ENCODE measurements at regions not wholly inside any gene's neighbourhood (a gene's known extent, or its start where the extent isn't known, plus 50 kb on each side); places are given as distances from the start of the nearest gene placed in this dataset.

DNA sequence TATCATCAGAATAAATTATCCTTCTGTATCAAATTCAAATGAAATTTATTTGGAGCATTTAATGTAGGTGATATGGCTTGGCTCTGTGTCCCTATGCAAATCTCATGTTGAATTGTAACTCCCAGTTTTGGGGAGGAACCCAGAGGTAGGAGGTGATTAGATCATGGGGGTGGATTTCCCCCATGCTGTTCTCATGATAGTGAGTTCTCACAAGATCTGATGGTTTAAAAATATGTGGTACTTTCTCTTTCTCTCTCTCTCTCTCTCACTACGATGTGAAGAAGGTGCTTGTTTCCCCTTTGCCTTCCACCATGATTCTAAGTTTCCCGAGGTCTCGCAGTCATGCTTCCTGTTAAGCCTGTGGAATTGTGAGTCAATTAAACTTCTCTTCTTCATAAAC lies 678.4 kb upstream of the RGMB start:
- no peaks in the 10 kb centered on the region for H3K9me3 ChIP-seq
- TF ChIP-seq, protein P1, sequence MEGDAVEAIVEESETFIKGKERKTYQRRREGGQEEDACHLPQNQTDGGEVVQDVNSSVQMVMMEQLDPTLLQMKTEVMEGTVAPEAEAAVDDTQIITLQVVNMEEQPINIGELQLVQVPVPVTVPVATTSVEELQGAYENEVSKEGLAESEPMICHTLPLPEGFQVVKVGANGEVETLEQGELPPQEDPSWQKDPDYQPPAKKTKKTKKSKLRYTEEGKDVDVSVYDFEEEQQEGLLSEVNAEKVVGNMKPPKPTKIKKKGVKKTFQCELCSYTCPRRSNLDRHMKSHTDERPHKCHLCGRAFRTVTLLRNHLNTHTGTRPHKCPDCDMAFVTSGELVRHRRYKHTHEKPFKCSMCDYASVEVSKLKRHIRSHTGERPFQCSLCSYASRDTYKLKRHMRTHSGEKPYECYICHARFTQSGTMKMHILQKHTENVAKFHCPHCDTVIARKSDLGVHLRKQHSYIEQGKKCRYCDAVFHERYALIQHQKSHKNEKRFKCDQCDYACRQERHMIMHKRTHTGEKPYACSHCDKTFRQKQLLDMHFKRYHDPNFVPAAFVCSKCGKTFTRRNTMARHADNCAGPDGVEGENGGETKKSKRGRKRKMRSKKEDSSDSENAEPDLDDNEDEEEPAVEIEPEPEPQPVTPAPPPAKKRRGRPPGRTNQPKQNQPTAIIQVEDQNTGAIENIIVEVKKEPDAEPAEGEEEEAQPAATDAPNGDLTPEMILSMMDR (IDR thresholded peaks at IDR 0.05) = no peak
- no peak overlapping the region for H3K4me3 ChIP-seq
- intact Hi-C loops (cut with DNase I) = no loop called here
- no peaks in the 10 kb centered on the region for H3K4me1 ChIP-seq
- DNase-seq (no peak), ATAC-seq (no peak)
- 47 to 72% (median 60%) methylated on average over 3 of the region's 3 CpGs for WGBS, 3 donors
- no peak overlapping the region for H3K27ac ChIP-seq
- H3K36me3 ChIP-seq (ENCODE audit: insufficient read depth in 1 of 2, low read depth in 1 of 2) = no peaks in the 10 kb centered on the region
- no peaks in the 10 kb centered on the region for H3K27me3 ChIP-seq (ENCODE audit: insufficient read depth in 3 of 3, low read length in 2 of 3)

DNA sequence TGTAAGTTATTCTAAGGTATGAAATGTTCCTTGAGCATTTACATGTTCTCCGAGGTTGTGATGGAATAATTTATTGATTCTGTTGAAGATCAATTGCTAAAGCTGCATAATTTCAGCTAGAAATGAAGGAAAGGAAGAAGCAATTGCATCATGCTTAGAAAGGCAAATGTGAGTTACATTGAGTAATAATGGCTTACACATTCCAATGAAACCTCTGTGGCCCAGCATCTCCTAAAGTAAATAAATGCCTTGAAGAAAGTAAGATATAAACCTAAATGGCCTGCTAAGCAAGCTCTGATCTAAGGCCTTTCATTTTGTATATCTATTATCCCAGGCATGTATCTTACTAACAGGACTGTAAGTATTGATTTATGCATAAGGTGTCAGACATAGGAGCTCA lies 677.3 kb upstream of the RGMB start:
- TF ChIP-seq, protein P1 (IDR thresholded peaks at IDR 0.05) = no peak
- Histone ChIP-seq H3K4me1 (no peaks in the 10 kb centered on the region), H3K4me3 (no peak overlapping the region), H3K9me3 (no peaks in the 10 kb centered on the region), H3K27me3 (ENCODE audit: insufficient read depth in 3 of 3, low read length in 2 of 3) (no peaks in the 10 kb centered on the region), H3K27ac (no peak overlapping the region), H3K36me3 (ENCODE audit: insufficient read depth in 1 of 2, low read depth in 1 of 2) (no peaks in the 10 kb centered on the region)
- ATAC-seq = no peak
- intact Hi-C loops (cut with DNase I) = no loop called here
- 78 to 88% (median 86%) methylated on average over 1 of the region's 1 CpG for WGBS, 3 donors
- no peak for DNase-seq

DNA sequence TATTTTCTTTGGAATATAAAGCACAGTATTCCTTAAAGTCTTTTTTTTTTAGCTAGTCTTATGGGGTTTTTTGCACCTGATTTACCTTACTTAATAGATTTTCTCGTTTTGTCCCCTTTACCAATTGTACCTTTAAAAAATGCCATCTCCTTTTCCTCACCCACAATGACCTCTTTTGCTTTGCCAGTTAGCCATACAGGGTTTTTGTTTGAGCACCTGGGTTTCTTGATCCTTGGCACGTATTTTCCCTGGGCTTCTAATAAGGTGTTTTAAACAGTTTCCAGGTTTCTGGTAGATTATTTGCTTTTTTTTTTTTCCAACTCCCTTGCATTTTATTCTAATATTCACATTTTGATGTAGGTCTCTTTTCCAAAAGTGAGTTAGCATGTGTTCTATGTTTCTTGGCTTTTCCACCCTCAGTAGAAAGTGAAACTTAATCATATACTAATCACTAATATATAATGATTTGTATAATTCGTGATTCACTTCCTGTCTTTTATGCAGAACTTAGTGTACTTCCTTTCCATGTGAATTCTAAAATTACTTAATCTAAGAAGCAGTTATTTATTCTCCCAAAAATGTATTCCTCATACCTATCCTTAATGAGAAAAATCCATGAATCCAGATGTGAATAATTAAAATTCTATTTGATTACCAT lies 673.9 kb upstream of the RGMB start:
- H3K4me3 ChIP-seq = no peak overlapping the region
- no peak for DNase-seq
- H3K36me3 ChIP-seq (ENCODE audit: insufficient read depth in 1 of 2, low read depth in 1 of 2) = no peaks in the 10 kb centered on the region
- intact Hi-C loops (cut with DNase I) = no loop called here
- WGBS, 3 donors = 70 to 74% (median 72%) methylated on average over 3 of the region's 3 CpGs
- H3K27ac ChIP-seq = no peak overlapping the region
- no peaks in the 10 kb centered on the region for H3K4me1 ChIP-seq
- TF ChIP-seq, protein P1 (IDR thresholded peaks at IDR 0.05) = no peak
- no peaks in the 10 kb centered on the region for H3K9me3 ChIP-seq
- ATAC-seq = no peak
- H3K27me3 ChIP-seq (ENCODE audit: insufficient read depth in 3 of 3, low read length in 2 of 3) = no peaks in the 10 kb centered on the region

DNA sequence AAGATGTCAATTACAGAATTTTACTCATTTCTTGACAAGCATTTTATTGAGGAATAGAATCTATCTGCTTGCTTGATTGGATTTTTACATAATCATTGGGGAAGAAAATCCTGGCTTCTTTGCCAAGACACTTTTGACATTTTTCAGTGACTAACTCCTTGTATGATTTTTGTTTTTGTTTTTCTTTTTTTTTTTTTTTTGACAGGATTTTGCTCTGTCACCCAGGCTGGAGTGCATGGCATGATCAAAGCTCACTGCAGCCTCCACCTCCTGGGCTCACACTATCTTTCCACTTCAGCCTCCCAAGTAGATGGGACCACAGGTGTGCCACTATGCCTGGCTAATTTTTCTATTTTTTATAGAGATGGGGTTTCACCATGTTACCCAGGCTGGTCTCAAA lies 672.3 kb upstream of the RGMB start:
- no peaks in the 10 kb centered on the region for H3K4me1 ChIP-seq
- TF ChIP-seq, protein P1 (IDR thresholded peaks at IDR 0.05) = no peak
- H3K4me3 ChIP-seq = no peak overlapping the region
- no peak for ATAC-seq
- no peaks in the 10 kb centered on the region for H3K27me3 ChIP-seq (ENCODE audit: insufficient read depth in 3 of 3, low read length in 2 of 3)
- no peak for DNase-seq
- intact Hi-C loops (cut with DNase I) = no loop called here
- no peak overlapping the region for H3K27ac ChIP-seq
- H3K9me3 ChIP-seq = no peaks in the 10 kb centered on the region
- H3K36me3 ChIP-seq (ENCODE audit: insufficient read depth in 1 of 2, low read depth in 1 of 2) = no peaks in the 10 kb centered on the region

DNA sequence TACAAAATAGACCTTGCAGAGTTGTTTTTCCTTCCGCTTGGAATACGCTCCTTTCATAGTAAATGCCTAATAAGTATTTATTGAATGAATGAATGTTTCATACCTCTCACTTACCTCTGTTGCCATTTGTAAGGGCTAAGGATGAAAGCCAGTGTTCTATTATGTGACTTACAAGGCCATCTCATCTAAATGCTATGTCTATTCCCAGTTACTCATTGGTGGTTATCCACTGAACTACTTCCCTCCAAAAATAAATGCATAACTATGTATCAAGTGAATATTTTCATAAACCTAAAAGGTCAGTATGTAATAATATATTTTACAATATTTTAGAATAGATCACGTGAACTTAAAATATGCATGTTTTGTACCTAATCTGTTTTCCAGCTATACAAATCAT lies 670.5 kb upstream of the RGMB start:
- H3K4me1 ChIP-seq = no peaks in the 10 kb centered on the region
- ATAC-seq = no peak
- H3K27ac ChIP-seq = no peak overlapping the region
- WGBS, 3 donors = 33 to 68% (median 63%) methylated on average over 3 of the region's 3 CpGs
- DNase-seq = no peak
- TF ChIP-seq, protein P1 (IDR thresholded peaks at IDR 0.05) = no peak
- H3K27me3 ChIP-seq (ENCODE audit: insufficient read depth in 3 of 3, low read length in 2 of 3) = no peaks in the 10 kb centered on the region
- intact Hi-C loops (cut with DNase I) = no loop called here
- no peaks in the 10 kb centered on the region for H3K36me3 ChIP-seq (ENCODE audit: insufficient read depth in 1 of 2, low read depth in 1 of 2)
- no peaks in the 10 kb centered on the region for H3K9me3 ChIP-seq
- H3K4me3 ChIP-seq = no peak overlapping the region
